ENCODE measurements at regions not wholly inside any gene's neighbourhood (a gene's known extent, or its start where the extent isn't known, plus 50 kb on each side); places are given as distances from the start of the nearest gene placed in this dataset.
A peak's percentile ranks its signal among the peaks of the same experiment; 100 is the strongest.

DNA sequence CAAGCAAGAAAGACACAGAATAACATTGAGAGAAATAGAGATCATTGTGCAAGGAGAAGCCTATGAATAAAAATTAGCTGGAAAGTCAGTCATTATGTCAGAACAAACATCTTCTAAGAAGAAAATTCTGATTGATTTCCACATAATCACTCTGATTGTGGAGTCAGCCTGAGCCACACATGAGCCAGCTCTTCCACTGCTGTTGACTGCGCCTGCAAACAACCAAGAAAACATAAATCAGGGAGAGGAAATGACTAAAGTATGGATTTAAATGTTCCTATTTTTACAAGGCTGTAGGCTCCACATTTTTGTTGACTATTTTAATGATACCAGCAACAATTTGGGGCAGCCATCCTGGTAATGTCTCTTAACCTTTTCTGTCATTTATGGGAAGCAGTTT lies 962.3 kb downstream of the EFNB2 start:
- Histone ChIP-seq H3K36me3 (ENCODE audit: insufficient read depth, low read length) (no peaks in the 10 kb centered on the region), H3K9ac (ENCODE audit: insufficient read length) (no peak overlapping the region), H3K27ac (no peak overlapping the region), H3K9me3 (ENCODE audit: low read depth, low read length) (no peaks in the 10 kb centered on the region), H3K4me3 (no peak overlapping the region)
- no peak for DNase-seq (ENCODE audit: low read depth, low spot score)
- no peak for TF ChIP-seq FOXP2 (optimal IDR thresholded peaks at IDR 0.05; ENCODE audit: control extremely low read depth, extremely low read length, insufficient read depth)
- no peak for TF ChIP-seq EZH2 (IDR thresholded peaks at IDR 0.05)
- no peak for TF ChIP-seq POLR2AphosphoS5 (IDR thresholded peaks at IDR 0.05; ENCODE audit: borderline replicate concordance, low read depth, low read length)

DNA sequence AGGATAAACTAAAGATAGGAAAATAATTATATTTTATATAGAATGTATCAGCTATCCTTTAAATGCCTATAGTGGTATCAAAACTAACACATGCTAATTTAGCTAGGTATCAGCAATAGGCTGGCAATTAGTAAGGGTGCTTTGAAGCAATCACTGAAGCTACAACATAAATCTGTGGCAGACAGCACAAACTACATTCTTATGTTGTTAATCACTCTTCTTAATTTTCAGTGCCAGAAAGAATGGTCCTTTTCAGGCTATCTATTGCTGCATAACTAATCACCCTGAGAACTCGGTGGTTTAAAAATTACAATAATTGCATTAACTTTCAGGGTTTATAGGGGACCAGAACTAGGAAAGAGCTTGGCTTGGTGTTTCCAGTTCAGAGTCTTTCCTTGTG lies 963.1 kb downstream of the EFNB2 start:
- Histone ChIP-seq H3K4me3 (no peak overlapping the region), H3K9me3 (ENCODE audit: low read depth, low read length) (no peaks in the 10 kb centered on the region), H3K9ac (ENCODE audit: insufficient read length) (no peak overlapping the region), H3K27ac (no peak overlapping the region), H3K36me3 (ENCODE audit: insufficient read depth, low read length) (no peaks in the 10 kb centered on the region)
- no peak for DNase-seq (ENCODE audit: low read depth, low spot score)
- TF ChIP-seq FOXP2 (optimal IDR thresholded peaks at IDR 0.05; ENCODE audit: control extremely low read depth, extremely low read length, insufficient read depth), result no peak
- no peak for TF ChIP-seq POLR2AphosphoS5 (IDR thresholded peaks at IDR 0.05; ENCODE audit: borderline replicate concordance, low read depth, low read length)
- TF ChIP-seq EZH2 (IDR thresholded peaks at IDR 0.05), result no peak

DNA sequence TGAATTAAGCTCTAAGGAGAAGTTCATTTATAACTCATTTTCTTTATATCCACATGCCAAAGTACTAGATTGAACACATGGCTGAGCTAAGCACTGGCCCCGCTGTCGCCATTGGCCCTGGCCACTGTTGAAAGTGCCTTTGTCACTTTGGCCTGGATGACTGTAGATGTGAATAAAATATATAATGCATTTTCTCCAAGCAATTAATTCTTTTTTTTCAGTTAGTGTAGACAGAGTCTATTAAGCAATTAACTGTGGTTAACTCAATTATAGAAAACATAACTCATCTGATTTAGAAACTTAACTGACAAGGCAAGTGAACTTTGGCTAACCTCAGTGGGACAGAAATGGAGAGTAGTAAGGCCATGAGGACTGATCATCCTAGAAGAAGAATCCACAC lies 965.6 kb downstream of the EFNB2 start:
- TF ChIP-seq FOXP2 (optimal IDR thresholded peaks at IDR 0.05; ENCODE audit: control extremely low read depth, extremely low read length, insufficient read depth), result no peak
- no peak for TF ChIP-seq POLR2AphosphoS5 (IDR thresholded peaks at IDR 0.05; ENCODE audit: borderline replicate concordance, low read depth, low read length)
- no peak for TF ChIP-seq EZH2 (IDR thresholded peaks at IDR 0.05)
- no peak for DNase-seq (ENCODE audit: low read depth, low spot score)

DNA sequence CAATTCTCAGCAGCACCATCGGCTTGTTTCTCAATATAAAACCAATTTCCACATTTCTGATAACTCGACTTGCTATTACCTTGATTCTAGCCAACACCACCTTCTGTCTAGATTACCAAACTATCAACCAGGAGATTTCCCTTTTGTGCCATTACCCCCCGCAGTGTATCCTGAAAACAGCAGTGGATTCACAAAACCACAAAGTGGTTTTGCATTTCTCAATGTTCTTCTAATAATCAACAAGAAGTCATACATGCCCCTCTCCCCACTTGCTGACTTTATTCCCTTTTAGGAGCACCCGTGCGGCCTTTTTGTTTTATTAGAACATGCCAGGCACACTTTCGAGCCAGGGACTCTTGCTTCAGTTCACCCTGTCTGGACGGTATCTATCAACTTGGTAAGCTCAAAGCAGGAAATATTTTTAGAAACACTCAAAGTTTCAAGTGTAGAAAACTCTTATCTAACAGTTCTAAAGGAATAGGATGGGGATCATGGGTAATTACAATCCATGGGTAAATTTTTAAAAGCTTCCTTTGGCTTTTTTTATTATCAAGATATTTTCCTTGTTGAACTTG lies 967.4 kb downstream of the EFNB2 start:
- H3K4me3 ChIP-seq, result no peak overlapping the region
- no peak overlapping the region for H3K27ac ChIP-seq
- H3K36me3 ChIP-seq (ENCODE audit: insufficient read depth, low read length), result no peaks in the 10 kb centered on the region
- TF ChIP-seq POLR2AphosphoS5 (IDR thresholded peaks at IDR 0.05; ENCODE audit: borderline replicate concordance, low read depth, low read length), result no peak
- TF ChIP-seq EZH2 (IDR thresholded peaks at IDR 0.05), result no peak
- TF ChIP-seq FOXP2 (optimal IDR thresholded peaks at IDR 0.05; ENCODE audit: control extremely low read depth, extremely low read length, insufficient read depth), result no peak
- H3K9ac ChIP-seq (ENCODE audit: insufficient read length), result no peak overlapping the region
- no peaks in the 10 kb centered on the region for H3K9me3 ChIP-seq (ENCODE audit: low read depth, low read length)
- no peak for DNase-seq (ENCODE audit: low read depth, low spot score)

More for the DNA sequence above, 965.6 kb downstream of the EFNB2 start:
- Histone ChIP-seq H3K36me3 (ENCODE audit: insufficient read depth, low read length) (no peaks in the 10 kb centered on the region), H3K27ac (no peak overlapping the region), H3K9me3 (ENCODE audit: low read depth, low read length) (no peaks in the 10 kb centered on the region), H3K9ac (ENCODE audit: insufficient read length) (no peak overlapping the region), H3K4me3 (no peak overlapping the region)

DNA sequence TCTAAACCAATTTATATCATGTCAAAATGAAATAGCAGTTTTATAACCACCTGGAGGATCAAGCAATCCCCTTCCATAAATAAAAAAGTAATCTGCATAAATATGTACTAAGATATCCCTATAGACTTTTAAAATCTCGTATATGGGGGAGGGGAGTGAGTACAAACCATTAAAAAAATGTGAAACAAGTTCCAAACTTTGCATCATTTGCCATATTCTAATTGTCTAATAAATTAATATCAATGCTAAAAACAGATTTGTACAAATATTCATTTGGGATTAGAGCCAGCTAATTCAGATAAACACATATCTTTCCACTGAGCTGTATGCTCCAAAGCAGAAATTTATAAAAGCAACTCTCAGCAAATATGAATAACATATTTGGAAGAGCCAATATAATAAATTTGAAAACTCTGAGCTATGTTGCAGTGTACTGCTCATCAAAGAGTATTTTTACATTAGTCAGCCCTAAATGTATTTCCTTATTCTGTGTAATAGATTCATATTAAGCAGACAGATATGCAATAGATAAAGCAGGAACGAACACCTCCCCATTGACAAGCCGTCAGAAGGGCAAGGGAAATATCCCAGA lies 970.2 kb downstream of the EFNB2 start:
- TF ChIP-seq EZH2 (IDR thresholded peaks at IDR 0.05), result no peak
- no peak for TF ChIP-seq POLR2AphosphoS5 (IDR thresholded peaks at IDR 0.05; ENCODE audit: borderline replicate concordance, low read depth, low read length)
- TF ChIP-seq FOXP2 (optimal IDR thresholded peaks at IDR 0.05; ENCODE audit: control extremely low read depth, extremely low read length, insufficient read depth), result no peak
- DNase-seq (ENCODE audit: low read depth, low spot score), result no peak
- no peaks in the 10 kb centered on the region for H3K9me3 ChIP-seq (ENCODE audit: low read depth, low read length)
- no peak overlapping the region for H3K4me3 ChIP-seq
- H3K9ac ChIP-seq (ENCODE audit: insufficient read length), result no peak overlapping the region
- no peaks in the 10 kb centered on the region for H3K36me3 ChIP-seq (ENCODE audit: insufficient read depth, low read length)
- H3K27ac ChIP-seq, result no peak overlapping the region

DNA sequence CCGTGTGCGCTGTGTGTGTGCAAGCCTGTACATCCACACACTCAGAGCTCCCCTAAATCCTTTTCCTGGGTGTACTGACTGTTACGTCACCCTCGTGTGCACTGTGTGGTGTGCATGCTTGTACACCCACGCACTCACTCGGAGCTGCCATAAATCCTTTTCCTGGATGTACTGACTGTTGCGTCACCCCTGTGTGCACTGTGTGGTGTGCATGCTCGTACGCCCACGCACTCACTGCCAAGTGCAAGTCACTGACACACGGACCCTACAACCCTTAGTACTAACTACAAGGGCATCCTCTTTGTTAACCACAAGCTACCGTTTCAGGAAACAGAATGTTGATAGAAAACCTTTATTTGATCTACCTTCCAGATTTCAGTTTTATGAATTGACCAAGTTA lies 983.4 kb downstream of the EFNB2 start:
- no peaks in the 10 kb centered on the region for H3K9me3 ChIP-seq (ENCODE audit: low read depth, low read length)
- no peak overlapping the region for H3K27ac ChIP-seq
- TF ChIP-seq POLR2AphosphoS5 (IDR thresholded peaks at IDR 0.05; ENCODE audit: borderline replicate concordance, low read depth, low read length) (no peak), FOXP2 (optimal IDR thresholded peaks at IDR 0.05; ENCODE audit: control extremely low read depth, extremely low read length, insufficient read depth) (no peak), EZH2 (IDR thresholded peaks at IDR 0.05) (no peak)
- H3K36me3 ChIP-seq (ENCODE audit: insufficient read depth, low read length), result no peaks in the 10 kb centered on the region
- peak overlapping the region; percentile 28; the same call in 1 of the 2 replicates for H3K4me3 ChIP-seq
- no peak overlapping the region for H3K9ac ChIP-seq (ENCODE audit: insufficient read length)
- no peak for DNase-seq (ENCODE audit: low read depth, low spot score)

DNA sequence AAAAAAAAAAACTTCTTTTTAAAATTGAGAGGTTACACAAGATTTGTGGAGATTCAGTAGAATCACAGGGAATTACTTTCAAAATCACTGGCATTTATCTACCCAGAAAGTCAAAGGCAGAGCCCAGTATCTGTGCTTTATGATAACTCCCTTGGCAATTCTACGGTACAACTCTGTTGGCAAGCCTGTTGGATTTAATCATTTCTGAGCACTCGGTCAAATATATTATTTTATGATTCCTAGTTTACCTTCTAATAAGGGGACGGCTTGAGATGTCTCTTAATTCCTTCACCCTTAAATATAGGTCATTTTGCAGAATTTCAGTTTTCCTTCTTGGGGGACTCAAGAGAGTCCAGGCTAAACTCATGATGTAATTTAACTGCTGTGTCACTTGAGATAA lies 987.6 kb downstream of the EFNB2 start:
- Histone ChIP-seq H3K36me3 (ENCODE audit: insufficient read depth, low read length) (no peaks in the 10 kb centered on the region), H3K4me3 (no peak overlapping the region), H3K9me3 (ENCODE audit: low read depth, low read length) (no peaks in the 10 kb centered on the region), H3K9ac (ENCODE audit: insufficient read length) (no peak overlapping the region), H3K27ac (no peak overlapping the region)
- no peak for TF ChIP-seq FOXP2 (optimal IDR thresholded peaks at IDR 0.05; ENCODE audit: control extremely low read depth, extremely low read length, insufficient read depth)
- no peak for TF ChIP-seq EZH2 (IDR thresholded peaks at IDR 0.05)
- TF ChIP-seq POLR2AphosphoS5 (IDR thresholded peaks at IDR 0.05; ENCODE audit: borderline replicate concordance, low read depth, low read length), result no peak
- no peak for DNase-seq (ENCODE audit: low read depth, low spot score)

DNA sequence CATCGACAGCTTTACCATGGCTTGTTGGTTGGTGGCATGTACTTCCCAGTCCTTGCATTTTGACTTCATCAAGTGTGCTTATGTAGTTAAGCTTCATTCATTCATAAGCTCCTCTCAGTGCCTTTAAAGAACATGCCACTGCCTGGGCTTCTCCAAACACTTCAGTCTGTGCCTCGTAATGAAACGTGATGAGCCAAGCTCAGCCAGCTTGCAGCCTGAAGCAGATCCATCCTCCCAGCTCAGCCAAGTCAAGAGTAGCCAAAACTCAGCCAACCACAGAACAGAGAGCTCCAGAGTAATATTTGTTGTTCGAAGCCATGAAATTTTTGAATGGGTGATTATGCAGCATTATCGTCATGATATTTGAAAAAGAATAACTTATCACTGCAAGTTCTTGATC lies 989.7 kb downstream of the EFNB2 start:
- no peak for DNase-seq (ENCODE audit: low read depth, low spot score)
- H3K4me3 ChIP-seq, result no peak overlapping the region

More for the DNA sequence above, 989.7 kb downstream of the EFNB2 start:
- H3K27ac ChIP-seq, result no peak overlapping the region
- no peaks in the 10 kb centered on the region for H3K36me3 ChIP-seq (ENCODE audit: insufficient read depth, low read length)
- H3K9me3 ChIP-seq (ENCODE audit: low read depth, low read length), result no peaks in the 10 kb centered on the region
- no peak overlapping the region for H3K9ac ChIP-seq (ENCODE audit: insufficient read length)
- TF ChIP-seq FOXP2 (optimal IDR thresholded peaks at IDR 0.05; ENCODE audit: control extremely low read depth, extremely low read length, insufficient read depth), result no peak
- no peak for TF ChIP-seq EZH2 (IDR thresholded peaks at IDR 0.05)
- TF ChIP-seq POLR2AphosphoS5 (IDR thresholded peaks at IDR 0.05; ENCODE audit: borderline replicate concordance, low read depth, low read length), result no peak

All from SK-N-MC (cell line).